Activated naive CD8-positive, alpha-beta T cell treated with anti-CD3 and anti-CD28 coated beads, Interleukin-2, amount 50 U/mL, for 24 hours (primary cell): ENCODE measurements at regions not wholly inside any gene's neighbourhood (a gene's known extent, or its start where the extent isn't known, plus 50 kb on each side); places are given as distances from the start of the nearest gene placed in this dataset.

Experiments
- ATAC-seq: fragments of 150-1000 bp; cut with Tn5 transposase; one replicate; pipeline ENCODE4 v1.10.0; 2021
- DNase-seq: peaks from one replicate; pipeline ENCODE4 v3.0.0; 2021
- H3K27ac Mint-ChIP-seq: one replicate; pipeline ENCODE4 v1.8.0; 2021; ENCODE audit warnings: mild to moderate bottlenecking, mixed read lengths
- H3K27me3 Mint-ChIP-seq: one replicate; pipeline ENCODE4 v1.8.0; 2021; ENCODE audit warnings: mixed read lengths
- H3K36me3 Mint-ChIP-seq: one replicate; pipeline ENCODE4 v1.8.0; 2021; ENCODE audit warnings: low read depth, mixed read lengths
- H3K4me1 Mint-ChIP-seq: one replicate; pipeline ENCODE4 v1.8.0; 2021; ENCODE audit warnings: mixed read lengths
- H3K4me3 Mint-ChIP-seq: one replicate; pipeline ENCODE4 v1.8.0; 2021; ENCODE audit warnings: mild to moderate bottlenecking, moderate library complexity, mixed read lengths
- H3K9me3 Mint-ChIP-seq: one replicate; pipeline ENCODE4 v1.8.0; 2021; ENCODE audit warnings: mixed read lengths

DNA sequence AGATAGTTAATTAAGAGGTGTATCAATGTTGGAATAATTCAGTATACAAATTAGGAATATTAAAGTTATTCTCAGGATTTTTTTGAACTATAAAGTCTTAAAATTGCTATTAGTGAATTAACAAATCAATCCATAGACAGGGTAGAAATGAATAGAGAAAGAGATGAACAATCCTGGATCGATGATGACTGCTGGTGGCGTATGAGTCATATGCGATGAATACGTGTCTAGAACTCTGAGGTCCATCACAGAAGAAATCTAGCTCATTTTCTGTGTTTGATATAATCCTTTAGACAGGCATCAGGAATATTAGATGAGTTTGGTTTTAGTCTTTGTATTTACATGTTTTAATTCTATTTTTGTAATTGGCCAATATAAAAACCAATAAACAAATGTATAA, 85.4 kb upstream of the RTL1 start:
- Mint-ChIP-seq H3K27ac (no peak overlapping the region), H3K4me1 (peaks cover 3% of the 10 kb centered on the region), H3K4me3 (no peak overlapping the region), H3K36me3 (no peaks in the 10 kb centered on the region), H3K27me3 (peaks cover 10% of the 10 kb centered on the region), H3K9me3 (no peaks in the 10 kb centered on the region)
- ATAC-seq (no peak), DNase-seq (no peak)

GRCh38 chr14:100989924-100990323, 86.4 kb upstream of the RTL1 start:
- H3K27ac Mint-ChIP-seq = no peak overlapping the region
- H3K4me1 Mint-ChIP-seq = peaks cover 3% of the 10 kb centered on the region
- DNase-seq (no peak), ATAC-seq (no peak)
- H3K27me3 Mint-ChIP-seq = peaks cover 13% of the 10 kb centered on the region
- H3K36me3 Mint-ChIP-seq = no peaks in the 10 kb centered on the region
- no peak overlapping the region for H3K4me3 Mint-ChIP-seq
- H3K9me3 Mint-ChIP-seq = no peaks in the 10 kb centered on the region

DNA sequence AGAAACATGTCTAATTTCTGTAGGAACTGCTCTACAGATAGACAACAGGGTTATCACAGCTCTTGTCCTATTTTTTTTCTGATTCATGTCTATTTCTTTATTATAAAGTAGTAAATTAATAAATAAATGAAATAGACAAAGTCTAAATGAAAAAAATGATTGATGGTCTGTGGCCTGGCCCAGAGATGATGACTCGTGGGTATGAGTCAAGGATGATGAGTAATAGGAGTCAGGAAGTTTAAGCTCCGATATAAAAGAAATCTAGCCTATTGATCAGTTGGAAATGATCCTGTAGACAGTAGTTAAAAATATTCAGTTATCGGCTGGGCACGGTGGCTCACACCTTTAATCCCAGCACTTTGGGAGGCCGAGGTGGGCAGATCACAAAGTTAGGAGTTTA, 90.6 kb upstream of the RTL1 start:
- Mint-ChIP-seq H3K4me1 (no peaks in the 10 kb centered on the region), H3K27ac (no peak overlapping the region), H3K4me3 (no peak overlapping the region), H3K27me3 (peaks cover 17% of the 10 kb centered on the region), H3K36me3 (no peaks in the 10 kb centered on the region), H3K9me3 (no peaks in the 10 kb centered on the region)
- DNase-seq (no peak), ATAC-seq (no peak)

DNA sequence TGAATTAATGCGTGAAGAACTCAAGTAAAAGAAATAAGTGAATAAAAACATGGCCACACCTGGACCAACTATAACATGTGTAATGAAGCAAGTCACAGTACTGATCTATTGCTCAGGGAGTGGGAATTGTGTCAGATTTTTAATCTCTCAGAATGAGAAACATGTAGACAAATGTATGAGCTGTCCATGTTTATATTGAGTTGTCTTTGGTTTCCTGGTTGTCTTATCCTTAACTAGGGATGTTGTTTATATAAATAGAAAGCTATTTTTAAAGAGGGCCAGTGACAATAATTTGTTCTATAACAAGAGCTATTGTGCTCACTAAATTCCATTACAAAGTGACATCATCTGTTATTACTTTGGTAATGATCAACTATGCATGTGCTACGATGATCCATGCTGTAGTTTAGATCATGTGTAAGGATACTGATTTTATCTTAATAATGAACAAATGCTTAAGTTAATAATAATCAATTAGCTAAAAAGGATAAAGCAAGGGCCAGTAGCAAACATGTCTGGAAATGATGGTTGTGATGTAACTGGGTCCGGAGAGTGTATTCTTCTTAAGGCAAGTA, 91.3 kb upstream of the RTL1 start:
- Mint-ChIP-seq H3K27ac (no peak overlapping the region), H3K4me3 (no peak overlapping the region), H3K27me3 (peaks cover 17% of the 10 kb centered on the region), H3K4me1 (no peaks in the 10 kb centered on the region), H3K9me3 (no peaks in the 10 kb centered on the region), H3K36me3 (no peaks in the 10 kb centered on the region)
- ATAC-seq = no peak
- no peak for DNase-seq

DNA sequence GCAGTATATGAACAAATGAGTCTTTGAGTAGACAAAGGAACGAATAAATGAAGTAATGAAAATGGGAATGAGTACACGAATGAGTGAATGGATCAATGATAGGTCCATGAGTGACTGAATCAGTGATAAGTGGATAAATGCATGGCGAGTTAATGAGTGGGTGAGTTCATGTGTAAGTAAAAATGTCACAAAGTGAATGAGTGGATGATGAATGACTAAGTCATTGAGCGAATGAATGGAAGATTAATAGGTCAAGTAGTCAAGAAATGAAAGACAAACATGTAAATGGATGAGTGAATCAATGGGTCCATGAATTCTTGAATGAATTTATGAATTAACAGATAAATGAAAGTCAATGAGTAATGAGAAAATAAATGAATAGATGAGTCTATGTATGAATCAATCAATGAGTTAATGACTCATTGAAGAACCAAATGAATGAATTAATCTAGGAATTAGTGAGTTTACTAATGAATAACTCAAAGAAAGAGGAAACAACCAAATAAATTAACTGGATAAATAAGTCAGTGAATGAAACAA, 97.3 kb upstream of the RTL1 start:
- Mint-ChIP-seq H3K9me3 (peaks cover 4% of the 10 kb centered on the region), H3K27me3 (peaks cover 22% of the 10 kb centered on the region), H3K4me1 (no peaks in the 10 kb centered on the region), H3K27ac (no peak overlapping the region), H3K4me3 (no peak overlapping the region), H3K36me3 (no peaks in the 10 kb centered on the region)
- ATAC-seq = no peak
- DNase-seq = no peak

DNA sequence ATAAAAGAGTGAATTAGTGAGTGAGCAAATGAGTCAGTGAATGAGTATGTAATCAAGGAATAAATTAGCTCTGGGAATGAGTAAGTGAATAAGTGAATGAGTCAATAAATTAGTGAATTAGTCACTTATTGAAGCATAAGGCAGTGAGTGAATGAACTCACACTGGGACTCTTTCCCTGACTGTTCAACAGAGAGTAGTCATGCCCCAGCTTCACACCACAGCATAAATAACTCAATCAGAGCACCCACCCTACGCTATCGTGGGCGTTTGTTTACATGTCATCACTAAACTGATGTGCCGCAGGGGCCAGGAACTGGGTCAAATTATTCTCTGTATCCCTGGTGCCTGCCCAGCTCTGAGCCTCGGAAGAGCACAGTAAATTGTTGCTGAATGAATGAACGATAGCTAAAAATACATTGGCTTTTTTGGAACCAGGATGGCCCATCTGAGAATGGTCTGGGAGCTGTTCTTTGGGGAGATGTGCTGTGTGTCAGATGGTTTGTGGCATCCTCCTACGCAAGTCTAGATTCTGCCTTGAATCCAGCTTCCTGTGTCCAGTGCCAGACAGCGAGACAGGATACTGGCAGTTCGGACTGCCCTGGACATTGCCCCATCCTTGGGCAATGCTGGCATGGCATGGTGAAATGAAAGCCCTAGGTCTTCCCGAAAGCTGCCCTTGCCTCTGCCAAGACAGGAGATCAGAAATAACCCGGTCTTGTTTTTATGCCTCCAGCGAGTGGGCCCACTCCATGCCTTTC, 98.0 kb upstream of the RTL1 start:
- H3K4me1 Mint-ChIP-seq = peaks cover 3% of the 10 kb centered on the region
- DNase-seq = no peak
- no peak overlapping the region for H3K4me3 Mint-ChIP-seq
- H3K36me3 Mint-ChIP-seq = no peaks in the 10 kb centered on the region
- H3K9me3 Mint-ChIP-seq = peaks cover 4% of the 10 kb centered on the region
- H3K27me3 Mint-ChIP-seq = peaks cover 26% of the 10 kb centered on the region
- no peak for ATAC-seq
- H3K27ac Mint-ChIP-seq = no peak overlapping the region

DNA sequence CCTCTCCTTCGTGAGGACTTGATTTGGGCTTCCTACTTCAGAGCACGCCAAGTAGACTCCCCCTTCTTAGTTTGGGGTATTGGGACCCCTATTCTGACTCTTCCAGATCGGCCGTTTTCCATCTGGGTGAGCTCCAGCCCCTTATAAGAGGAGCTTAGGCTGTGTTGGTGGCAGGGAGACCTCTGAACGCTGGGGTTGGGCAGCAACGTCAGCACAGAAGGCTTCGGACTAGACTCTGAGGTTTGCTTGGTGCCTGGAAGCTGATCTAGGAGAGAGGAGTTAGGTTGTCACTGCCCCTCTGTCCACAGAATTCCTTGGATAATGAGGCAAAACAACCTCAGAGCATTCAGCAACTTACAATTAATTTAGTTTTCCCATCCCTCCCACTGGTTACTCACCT, 99.2 kb upstream of the RTL1 start:
- ATAC-seq = no peak
- DNase-seq = no peak
- Mint-ChIP-seq H3K4me3 (no peak overlapping the region), H3K4me1 (peaks cover 3% of the 10 kb centered on the region), H3K27me3 (peaks cover 25% of the 10 kb centered on the region), H3K9me3 (peaks cover 4% of the 10 kb centered on the region), H3K36me3 (no peaks in the 10 kb centered on the region), H3K27ac (no peak overlapping the region)

- Mint-ChIP-seq H3K27me3 (peaks cover 21% of the 10 kb centered on the region), H3K4me3 (no peak overlapping the region), H3K27ac (no peak overlapping the region), H3K36me3 (no peaks in the 10 kb centered on the region), H3K4me1 (peaks cover 3% of the 10 kb centered on the region), H3K9me3 (peaks cover 4% of the 10 kb centered on the region)
- no peak for DNase-seq
- no peak for ATAC-seq
These were observed 100.7 kb upstream of the RTL1 start for GRCh38 chr14:101004176-101004575.

DNA sequence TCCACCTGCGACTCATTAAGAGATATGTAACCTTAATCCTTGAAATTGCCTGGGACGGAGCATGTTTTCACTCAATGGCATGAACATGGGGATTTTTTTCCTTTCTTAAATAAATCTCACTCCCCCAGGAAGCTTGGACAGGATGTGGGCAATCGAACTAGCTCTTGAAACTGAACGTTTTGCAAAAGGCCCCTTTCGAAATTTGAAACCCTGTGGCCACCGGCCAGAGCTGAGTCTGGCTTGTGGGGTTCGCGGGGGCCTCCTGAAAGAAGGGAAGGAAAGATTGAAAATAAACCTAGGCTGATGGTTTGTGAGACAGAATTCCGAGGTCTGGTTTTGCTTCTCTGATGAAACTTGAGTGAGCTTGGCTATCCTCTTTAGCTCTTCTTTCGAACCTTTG, 101.4 kb upstream of the RTL1 start:
- Mint-ChIP-seq H3K27me3 (peaks cover 21% of the 10 kb centered on the region), H3K4me3 (no peak overlapping the region), H3K27ac (no peak overlapping the region), H3K36me3 (no peaks in the 10 kb centered on the region), H3K9me3 (peaks cover 4% of the 10 kb centered on the region), H3K4me1 (peaks cover 3% of the 10 kb centered on the region)
- DNase-seq (no peak), ATAC-seq (no peak)

DNA sequence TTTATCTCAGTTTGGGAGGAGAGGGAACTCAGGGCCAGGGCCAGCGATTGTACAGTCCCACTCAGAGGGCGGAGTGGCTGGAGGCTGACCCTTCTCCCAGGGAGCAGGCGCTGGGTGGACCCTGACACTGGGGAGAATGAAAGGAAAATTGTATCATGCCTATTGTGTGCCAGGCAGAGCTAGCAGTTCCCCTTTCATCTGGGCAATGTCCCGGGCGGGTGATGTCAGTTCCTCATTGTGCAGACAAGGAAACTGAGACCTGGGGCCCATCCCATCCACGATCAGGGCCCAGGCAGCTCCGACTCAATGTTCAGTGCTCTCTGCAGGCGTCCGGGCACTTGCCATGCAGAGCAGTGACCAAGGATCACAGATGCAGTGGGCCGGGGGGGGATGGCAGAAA, 101.9 kb upstream of the RTL1 start:
- Mint-ChIP-seq H3K27me3 (peaks cover 21% of the 10 kb centered on the region), H3K27ac (no peak overlapping the region), H3K4me1 (peaks cover 3% of the 10 kb centered on the region), H3K4me3 (no peak overlapping the region), H3K36me3 (no peaks in the 10 kb centered on the region), H3K9me3 (peaks cover 3% of the 10 kb centered on the region)
- ATAC-seq = no peak
- no peak for DNase-seq

GRCh38 chr14:101006008-101006407, 102.5 kb upstream of the RTL1 start:
- Mint-ChIP-seq H3K4me3 (no peak overlapping the region), H3K9me3 (no peaks in the 10 kb centered on the region), H3K27ac (no peak overlapping the region), H3K4me1 (peaks cover 3% of the 10 kb centered on the region), H3K27me3 (peaks cover 17% of the 10 kb centered on the region), H3K36me3 (no peaks in the 10 kb centered on the region)
- ATAC-seq = no peak
- no peak for DNase-seq

GRCh38 chr14:101007004-101007614, 103.6 kb upstream of the RTL1 start:
- ATAC-seq (no peak), DNase-seq (no peak)
- H3K9me3 Mint-ChIP-seq = peaks cover 9% of the 10 kb centered on the region
- peaks cover 3% of the 10 kb centered on the region for H3K4me1 Mint-ChIP-seq
- H3K27me3 Mint-ChIP-seq = peaks cover 17% of the 10 kb centered on the region
- H3K27ac Mint-ChIP-seq = no peak overlapping the region
- H3K4me3 Mint-ChIP-seq = no peak overlapping the region
- H3K36me3 Mint-ChIP-seq = no peaks in the 10 kb centered on the region

GRCh38 chr14:101007765-101008164, 104.2 kb upstream of the RTL1 start:
- H3K27me3 Mint-ChIP-seq = peaks cover 17% of the 10 kb centered on the region
- no peak for ATAC-seq
- DNase-seq = no peak
- H3K36me3 Mint-ChIP-seq = no peaks in the 10 kb centered on the region
- peaks cover 3% of the 10 kb centered on the region for H3K4me1 Mint-ChIP-seq
- no peak overlapping the region for H3K4me3 Mint-ChIP-seq
- no peak overlapping the region for H3K27ac Mint-ChIP-seq
- H3K9me3 Mint-ChIP-seq = peaks cover 14% of the 10 kb centered on the region

- Mint-ChIP-seq H3K27me3 (peaks cover 17% of the 10 kb centered on the region), H3K4me1 (peaks cover 3% of the 10 kb centered on the region), H3K4me3 (no peak overlapping the region), H3K27ac (no peak overlapping the region), H3K36me3 (no peaks in the 10 kb centered on the region), H3K9me3 (peaks cover 14% of the 10 kb centered on the region)
- ATAC-seq = no peak
- no peak for DNase-seq
These were observed 104.7 kb upstream of the RTL1 start for GRCh38 chr14:101008196-101008595.
